Progenitor cell of endocrine pancreas (in vitro differentiated cells): ENCODE measurements at regions not wholly inside any gene's neighbourhood (a gene's known extent, or its start where the extent isn't known, plus 50 kb on each side); places are given as distances from the start of the nearest gene placed in this dataset.

Experiments
- DNase-seq: peaks from one replicate; pipeline ENCODE4 v3.0.0; 2021; ENCODE audit warnings: low spot score; ENCODE audit not compliant: unreplicated experiment
- H3K27ac Mint-ChIP-seq: 2 replicates; pipeline ENCODE4 v1.8.0; 2021; ENCODE audit warnings: mild to moderate bottlenecking, moderate library complexity, mixed read lengths
- H3K27me3 Mint-ChIP-seq: 2 replicates; pipeline ENCODE4 v1.8.0; 2021; ENCODE audit warnings: mixed read lengths
- H3K36me3 Mint-ChIP-seq: 2 replicates; pipeline ENCODE4 v1.8.0; 2022; ENCODE audit warnings: mixed read lengths; ENCODE audit not compliant: insufficient read depth
- H3K4me1 Mint-ChIP-seq: 2 replicates; pipeline ENCODE4 v1.8.0; 2021; ENCODE audit warnings: low read depth, mixed read lengths
- H3K4me3 Mint-ChIP-seq: 2 replicates; pipeline ENCODE4 v1.8.0; 2021; ENCODE audit warnings: low read depth, mild to moderate bottlenecking, moderate library complexity, mixed read lengths
- H3K9me3 Mint-ChIP-seq: 2 replicates; pipeline ENCODE4 v1.8.0; 2021; ENCODE audit warnings: low read depth, mixed read lengths
- CTCF ChIP-seq: fragments of 200-600 bp; sonication (generic); IDR thresholded peaks from one replicate; pipeline ENCODE4 v1.5.0; 2021; ENCODE audit warnings: antibody characterized with exemption, mild to moderate bottlenecking; ENCODE audit not compliant: unreplicated experiment

- TF ChIP-seq CTCF: peak; percentile 66
- Mint-ChIP-seq H3K9me3 (no peaks in the 10 kb centered on the region), H3K36me3 (no peaks in the 10 kb centered on the region), H3K4me1 (peaks cover 6% of the 10 kb centered on the region), H3K27ac (no peak overlapping the region), H3K4me3 (no peak overlapping the region), H3K27me3 (peaks cover 74% of the 10 kb centered on the region)
- DNase-seq: no peak
These were observed 108.1 kb downstream of the DHX15 start for GRCh38 chr4:24476282-24476681.

GRCh38 chr4:24475756-24476155 is 108.6 kb downstream of the DHX15 start:
- no peak for DNase-seq

GRCh38 chr4:24473309-24473721 is 111.0 kb downstream of the DHX15 start:
- peaks cover 18% of the 10 kb centered on the region for H3K4me1 Mint-ChIP-seq
- H3K36me3 Mint-ChIP-seq: no peaks in the 10 kb centered on the region
- TF ChIP-seq CTCF: peak; percentile 3
- H3K27me3 Mint-ChIP-seq: peaks cover 87% of the 10 kb centered on the region
- H3K27ac Mint-ChIP-seq: peak overlapping the region; percentile 14
- no peaks in the 10 kb centered on the region for H3K9me3 Mint-ChIP-seq
- H3K4me3 Mint-ChIP-seq: peak overlapping the region; percentile 77
- DNase-seq: no peak

More at GRCh38 chr4:24475756-24476155, 108.6 kb downstream of the DHX15 start:
- Mint-ChIP-seq H3K4me1 (peaks cover 8% of the 10 kb centered on the region), H3K4me3 (no peak overlapping the region), H3K27ac (no peak overlapping the region), H3K36me3 (no peaks in the 10 kb centered on the region), H3K9me3 (no peaks in the 10 kb centered on the region), H3K27me3 (peaks cover 73% of the 10 kb centered on the region)
- no peak for TF ChIP-seq CTCF

GRCh38 chr4:24472514-24473308 is 111.6 kb downstream of the DHX15 start:
- Mint-ChIP-seq H3K4me1 (peaks cover 18% of the 10 kb centered on the region), H3K27me3 (peaks cover 87% of the 10 kb centered on the region), H3K4me3 (peak overlapping the region; percentile 77), H3K36me3 (no peaks in the 10 kb centered on the region), H3K27ac (peak overlapping the region; percentile 86), H3K9me3 (no peaks in the 10 kb centered on the region)
- TF ChIP-seq CTCF: peak; percentile 87
- DNase-seq: peak; percentile 70

- no peak for DNase-seq
- no peak for TF ChIP-seq CTCF
- Mint-ChIP-seq H3K4me1 (peaks cover 18% of the 10 kb centered on the region), H3K36me3 (no peaks in the 10 kb centered on the region), H3K27me3 (peaks cover 87% of the 10 kb centered on the region), H3K4me3 (peak overlapping the region; percentile 77), H3K9me3 (no peaks in the 10 kb centered on the region), H3K27ac (peak overlapping the region; percentile 43)
These were observed 112.2 kb downstream of the DHX15 start for GRCh38 chr4:24472161-24472510.
